Kidney epithelial cell (primary cell): ENCODE measurements at regions not wholly inside any gene's neighbourhood (a gene's known extent, or its start where the extent isn't known, plus 50 kb on each side); places are given as distances from the start of the nearest gene placed in this dataset.

Experiments used
- DNase-seq: peaks from one replicate; pipeline ENCODE4 v3.0.0-alpha.2; 2010; ENCODE audit warnings: low read depth
- H3K27me3 ChIP-seq: 2 replicates; pipeline ENCODE4 v1.6.0; 2011; ENCODE audit warnings: low read length; ENCODE audit not compliant: control insufficient read depth, insufficient read depth
- H3K36me3 ChIP-seq: 2 replicates; pipeline ENCODE4 v1.5.1; 2011; ENCODE audit warnings: low read length; ENCODE audit not compliant: control insufficient read depth, insufficient read depth
- H3K4me3 ChIP-seq: 2 replicates; pipeline ENCODE4 v1.5.1; 2011; ENCODE audit warnings: low read depth, mild to moderate bottlenecking, control low read depth, low read length
- CTCF ChIP-seq: IDR thresholded peaks from 2 replicates; pipeline ENCODE4 v1.5.1; 2011; ENCODE audit warnings: mild to moderate bottlenecking, moderate library complexity, low read length, control low read depth, inconsistent platforms; ENCODE audit not compliant: insufficient read depth, poor library complexity, severe bottlenecking

- no peak overlapping the region for H3K4me3 ChIP-seq
- peak; percentile 63 for DNase-seq
- H3K36me3 ChIP-seq: no peaks in the 10 kb centered on the region
Observed at GRCh38 chr16:65547772-65548446, 426.0 kb upstream of the CDH11 start.

GRCh38 chr16:65546353-65546791 lies 424.5 kb upstream of the CDH11 start:
- H3K4me3 ChIP-seq: no peak overlapping the region
- no peaks in the 10 kb centered on the region for H3K27me3 ChIP-seq
- no peaks in the 10 kb centered on the region for H3K36me3 ChIP-seq
- no peak for DNase-seq
- TF ChIP-seq CTCF: no peak

More at GRCh38 chr16:65547772-65548446, 426.0 kb upstream of the CDH11 start:
- H3K27me3 ChIP-seq: no peaks in the 10 kb centered on the region
- no peak for TF ChIP-seq CTCF

GRCh38 chr16:65545413-65545956 lies 423.6 kb upstream of the CDH11 start:
- Histone ChIP-seq H3K4me3 (no peak overlapping the region), H3K27me3 (no peaks in the 10 kb centered on the region), H3K36me3 (no peaks in the 10 kb centered on the region)
- no peak for DNase-seq
- no peak for TF ChIP-seq CTCF

GRCh38 chr16:65543781-65544740 lies 422.2 kb upstream of the CDH11 start:
- no peak for DNase-seq
- H3K27me3 ChIP-seq: no peaks in the 10 kb centered on the region
- H3K36me3 ChIP-seq: no peaks in the 10 kb centered on the region
- no peak overlapping the region for H3K4me3 ChIP-seq
- TF ChIP-seq CTCF: no peak

GRCh38 chr16:65541646-65542045 lies 419.8 kb upstream of the CDH11 start:
- no peak for TF ChIP-seq CTCF
- H3K36me3 ChIP-seq: no peaks in the 10 kb centered on the region
- H3K27me3 ChIP-seq: no peaks in the 10 kb centered on the region
- DNase-seq: no peak
- H3K4me3 ChIP-seq: no peak overlapping the region
